GM20000 (cell line): ENCODE measurements at regions not wholly inside any gene's neighbourhood (a gene's known extent, or its start where the extent isn't known, plus 50 kb on each side); places are given as distances from the start of the nearest gene placed in this dataset.
A peak's percentile ranks its signal among the peaks of the same experiment; 100 is the strongest.

Source experiments
- DNase-seq: peaks from one replicate; pipeline ENCODE4 v3.0.0; 2012; ENCODE audit warnings: low spot score
- TF ChIP-seq, protein P1 (sequence below): IDR thresholded peaks from 2 replicates; pipeline ENCODE4 v1.5.1; 2012; ENCODE audit warnings: mild to moderate bottlenecking, control low read depth; ENCODE audit errors: extremely low read depth, missing control alignments

DNA sequence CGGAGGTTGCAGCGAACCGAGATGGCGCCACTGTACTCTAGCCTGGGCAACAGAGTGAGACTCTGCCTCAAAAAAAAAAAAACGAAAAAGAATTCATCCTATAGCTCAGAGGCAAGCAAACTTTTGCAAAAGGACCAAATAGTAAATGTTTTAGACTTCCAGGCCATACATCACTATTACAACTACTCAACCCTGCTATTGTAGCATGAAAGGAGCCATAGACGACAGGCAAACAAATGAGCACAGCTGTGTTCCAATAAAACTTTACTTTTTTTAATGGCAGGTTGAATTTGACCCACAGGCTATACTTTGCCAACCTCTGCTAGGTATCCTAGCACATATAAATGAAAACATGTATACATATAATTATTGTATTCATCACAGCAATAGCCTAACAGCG is 58.9 kb upstream of the SLC30A5 start:
- DNase-seq: no peak
- TF ChIP-seq, protein P1, sequence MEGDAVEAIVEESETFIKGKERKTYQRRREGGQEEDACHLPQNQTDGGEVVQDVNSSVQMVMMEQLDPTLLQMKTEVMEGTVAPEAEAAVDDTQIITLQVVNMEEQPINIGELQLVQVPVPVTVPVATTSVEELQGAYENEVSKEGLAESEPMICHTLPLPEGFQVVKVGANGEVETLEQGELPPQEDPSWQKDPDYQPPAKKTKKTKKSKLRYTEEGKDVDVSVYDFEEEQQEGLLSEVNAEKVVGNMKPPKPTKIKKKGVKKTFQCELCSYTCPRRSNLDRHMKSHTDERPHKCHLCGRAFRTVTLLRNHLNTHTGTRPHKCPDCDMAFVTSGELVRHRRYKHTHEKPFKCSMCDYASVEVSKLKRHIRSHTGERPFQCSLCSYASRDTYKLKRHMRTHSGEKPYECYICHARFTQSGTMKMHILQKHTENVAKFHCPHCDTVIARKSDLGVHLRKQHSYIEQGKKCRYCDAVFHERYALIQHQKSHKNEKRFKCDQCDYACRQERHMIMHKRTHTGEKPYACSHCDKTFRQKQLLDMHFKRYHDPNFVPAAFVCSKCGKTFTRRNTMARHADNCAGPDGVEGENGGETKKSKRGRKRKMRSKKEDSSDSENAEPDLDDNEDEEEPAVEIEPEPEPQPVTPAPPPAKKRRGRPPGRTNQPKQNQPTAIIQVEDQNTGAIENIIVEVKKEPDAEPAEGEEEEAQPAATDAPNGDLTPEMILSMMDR: no peak

DNA sequence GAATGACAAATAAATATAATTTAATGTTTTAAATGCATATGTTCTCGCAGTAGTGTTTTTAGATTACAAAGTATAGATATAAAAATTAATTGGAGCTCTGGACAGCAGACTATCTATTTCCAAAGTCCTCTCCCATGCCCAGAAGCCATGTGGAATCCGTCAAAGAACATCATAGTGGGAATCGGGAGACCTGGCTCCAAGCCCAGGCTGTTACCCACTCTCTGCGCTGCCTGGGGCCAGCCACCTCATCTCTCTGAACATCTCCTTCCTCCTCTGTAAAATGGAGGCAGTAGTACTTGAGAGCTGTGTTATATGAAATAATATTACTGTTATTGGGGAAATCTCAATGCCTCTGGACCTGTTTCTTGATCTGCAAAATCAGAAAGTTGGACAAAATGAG is 58.1 kb upstream of the SLC30A5 start:
- DNase-seq: no peak
- TF ChIP-seq, protein P1: no peak

GRCh38 chr5:69038539-69038938 is 55.3 kb upstream of the SLC30A5 start:
- DNase-seq: no peak
- TF ChIP-seq, protein P1: no peak

DNA sequence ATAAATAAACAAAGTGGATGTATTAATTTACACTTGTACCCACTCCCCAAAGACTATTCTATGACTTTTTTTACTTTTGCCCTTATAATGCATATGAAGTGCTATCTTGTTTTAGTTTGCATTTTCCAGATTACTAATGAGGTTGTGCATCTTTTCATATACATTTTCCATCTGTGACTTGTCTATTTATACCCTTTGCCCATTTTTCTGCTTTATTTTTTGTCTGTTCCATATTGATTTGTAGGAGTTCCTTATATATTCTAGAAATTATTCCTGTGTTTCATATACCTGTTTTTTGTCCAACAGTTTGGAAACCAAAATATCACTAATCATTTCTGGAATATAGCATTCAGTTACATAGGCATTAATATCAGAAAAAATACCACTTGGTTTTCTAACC is 54.0 kb upstream of the SLC30A5 start:
- no peak for DNase-seq

DNA sequence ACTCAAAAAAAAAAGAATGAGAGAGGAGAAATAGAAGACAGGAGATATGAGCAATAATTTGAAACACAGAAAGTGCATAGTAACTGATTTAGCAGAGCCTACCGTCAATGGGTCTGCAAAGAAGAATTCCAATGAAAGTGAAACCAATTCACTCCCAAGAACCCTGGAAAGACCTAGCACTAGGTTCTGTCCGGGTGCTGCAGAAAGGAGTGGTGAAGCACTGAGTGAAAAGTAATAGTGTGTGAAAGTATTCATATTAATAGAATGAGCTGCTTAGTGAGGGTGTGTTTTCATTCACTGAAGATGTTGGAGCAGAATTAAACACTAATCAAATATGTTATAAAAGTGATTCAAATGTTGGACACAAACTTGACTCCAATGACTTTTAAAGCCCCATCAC is 51.3 kb upstream of the SLC30A5 start:
- TF ChIP-seq, protein P1: no peak
- DNase-seq: no peak

More for the DNA sequence above, 54.0 kb upstream of the SLC30A5 start:
- TF ChIP-seq, protein P1: no peak

DNA sequence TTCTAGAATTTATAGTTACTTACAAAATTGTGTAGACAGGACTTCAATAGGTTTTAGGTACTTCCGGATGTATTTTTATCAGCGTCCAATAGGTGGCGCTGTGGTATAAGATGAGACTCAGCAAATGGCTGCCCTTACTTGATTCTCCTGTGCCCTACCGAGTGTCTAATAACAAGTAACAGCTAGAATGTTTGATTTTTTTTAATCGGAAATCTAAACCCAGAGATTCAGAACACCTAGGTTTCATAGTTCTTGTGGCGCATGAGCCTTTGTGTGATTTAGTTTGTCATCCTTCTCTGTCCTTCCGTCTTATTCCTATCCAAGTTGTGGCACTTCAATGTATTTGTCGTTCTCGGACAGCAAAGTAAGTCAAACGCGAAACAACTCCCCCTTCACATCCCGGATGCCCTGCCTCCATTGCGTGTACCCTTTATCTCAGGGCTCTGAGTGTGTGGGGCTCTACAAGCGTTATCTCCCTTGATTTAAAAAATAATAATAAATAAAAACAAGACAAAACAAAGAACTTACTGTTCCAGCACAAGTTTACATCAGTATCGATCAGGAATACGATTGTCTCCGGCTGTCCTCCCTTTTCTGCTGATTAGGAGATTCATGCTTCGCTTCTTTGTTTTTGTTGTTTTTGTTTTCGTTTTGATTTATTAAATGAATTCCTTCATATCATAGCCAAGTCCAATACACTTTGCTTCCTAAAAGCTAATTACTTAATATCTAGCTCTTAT is 50.7 kb upstream of the SLC30A5 start:
- TF ChIP-seq, protein P1: peak; percentile 55
- DNase-seq: peak; percentile 77

GRCh38 chr5:69043655-69043996 is 50.2 kb upstream of the SLC30A5 start:
- no peak for DNase-seq
- TF ChIP-seq, protein P1: no peak
